GM21390 (cell line): ENCODE measurements at regions not wholly inside any gene's neighbourhood (a gene's known extent, or its start where the extent isn't known, plus 50 kb on each side); places are given as distances from the start of the nearest gene placed in this dataset.
"Not testable (repeated sequence)": the region's sequence is repeated elsewhere in the genome, so short reads cannot be mapped to it uniquely, and the experiment has no call there.

Experiments used
- ATAC-seq: cut with Tn5 transposase; IDR thresholded peaks from one replicate; pipeline ENCODE4 v1.9.1; 2021; ENCODE audit not compliant: unreplicated experiment

DNA sequence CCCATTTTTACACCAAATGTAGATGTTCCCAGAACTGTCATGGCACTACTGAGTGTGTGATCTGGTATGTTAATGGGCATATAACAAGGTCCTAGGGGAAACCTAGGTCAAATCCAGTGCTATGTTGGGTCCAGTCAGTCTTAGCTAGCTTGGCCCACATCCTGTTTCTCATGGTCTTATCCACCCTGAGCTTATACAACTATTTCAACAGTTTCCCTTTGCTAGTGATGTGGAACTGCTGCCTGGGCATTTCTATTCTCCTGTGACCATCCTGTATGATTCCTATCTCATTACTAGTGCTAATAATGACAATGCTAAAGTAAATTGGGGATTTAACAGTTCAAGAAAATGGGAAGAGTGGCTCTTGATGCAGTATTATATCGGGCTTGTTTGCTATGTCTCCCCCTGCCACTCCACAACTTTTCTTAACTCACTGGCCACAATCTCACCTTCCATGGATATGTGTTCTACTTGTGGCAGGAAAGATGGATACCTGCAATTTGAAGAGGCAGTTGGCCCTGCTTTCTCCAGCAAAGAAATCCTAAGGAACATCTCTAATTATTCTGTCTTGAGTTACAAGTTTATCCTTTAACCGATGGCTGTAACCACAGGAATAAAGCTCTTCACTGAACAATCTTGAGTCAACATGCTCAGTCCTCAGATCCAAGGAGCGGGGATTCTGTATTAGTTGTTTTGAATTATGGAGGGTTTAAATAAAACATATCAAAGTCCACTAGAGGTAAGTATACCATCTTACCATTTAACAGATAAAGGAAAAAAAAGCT is 707.8 kb downstream of the XPNPEP1 start:
- no peak for ATAC-seq

DNA sequence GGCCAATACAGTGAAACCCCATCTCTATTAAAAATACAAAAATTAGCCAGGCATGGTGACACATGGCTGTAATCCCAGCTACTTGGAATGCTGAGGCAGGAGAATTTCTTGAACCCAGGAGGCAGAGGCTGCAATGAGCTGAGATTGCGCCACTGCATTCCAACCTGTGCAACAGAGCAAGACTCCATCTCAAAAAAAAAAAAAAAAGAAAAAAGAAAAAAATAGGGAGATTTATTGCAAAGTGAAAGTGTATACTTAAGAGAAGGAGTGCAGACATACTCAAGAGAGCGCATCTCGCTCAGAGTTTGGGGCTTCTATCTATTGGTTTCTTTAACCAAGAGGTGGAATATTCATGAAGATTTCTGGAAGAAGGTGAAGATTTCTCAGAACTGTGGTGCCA is 708.4 kb downstream of the XPNPEP1 start:
- not testable (repeated sequence) for ATAC-seq

DNA sequence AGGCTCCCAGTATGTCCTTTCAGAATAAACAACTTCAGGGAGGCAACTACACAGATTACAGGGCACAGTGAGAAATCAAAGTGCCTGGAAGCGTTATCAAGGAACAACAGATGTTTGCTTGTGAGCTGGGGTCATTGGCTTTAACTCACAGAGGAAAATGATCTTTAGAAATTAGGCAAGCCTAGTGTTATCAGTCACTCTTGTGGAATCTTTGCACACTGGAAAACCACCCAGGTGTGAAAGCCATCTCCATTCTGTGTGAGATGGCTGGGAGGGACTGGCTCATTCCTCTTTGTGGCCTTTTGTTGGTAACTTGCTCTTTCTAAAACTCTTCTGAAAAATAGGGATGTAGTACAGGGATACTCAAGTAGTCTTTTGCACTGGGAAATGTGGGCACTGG is 716.0 kb downstream of the XPNPEP1 start:
- ATAC-seq = no peak

DNA sequence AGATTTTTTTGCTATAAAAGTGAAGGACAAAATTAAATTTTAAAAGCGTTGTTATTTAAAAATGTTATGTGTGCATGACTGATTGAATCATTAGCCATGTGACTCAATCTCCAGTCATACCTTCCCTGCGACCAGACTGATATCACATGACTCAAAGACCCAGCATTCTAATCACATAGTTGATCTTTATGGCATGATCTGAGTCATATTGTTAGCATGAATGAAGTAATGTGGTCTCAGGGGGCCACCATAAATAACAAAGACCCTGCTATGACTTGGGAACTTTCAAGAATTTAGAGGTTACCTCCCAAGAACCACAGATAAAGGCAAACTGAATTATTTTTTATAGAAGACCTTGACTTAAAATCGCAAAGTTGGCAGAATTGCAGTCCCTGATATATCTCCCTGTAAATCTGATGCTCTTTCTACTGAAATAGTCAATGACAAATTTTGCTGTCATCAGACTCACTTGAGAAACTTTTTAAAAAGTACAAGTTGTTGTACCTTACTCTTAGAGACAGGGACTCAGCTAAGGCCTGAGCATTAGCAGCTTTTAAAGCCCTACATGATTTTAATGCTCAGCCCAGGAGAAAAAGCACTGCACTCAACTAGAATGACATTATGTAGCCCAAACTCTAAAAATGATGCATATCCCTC is 717.3 kb downstream of the XPNPEP1 start:
- no peak for ATAC-seq

DNA sequence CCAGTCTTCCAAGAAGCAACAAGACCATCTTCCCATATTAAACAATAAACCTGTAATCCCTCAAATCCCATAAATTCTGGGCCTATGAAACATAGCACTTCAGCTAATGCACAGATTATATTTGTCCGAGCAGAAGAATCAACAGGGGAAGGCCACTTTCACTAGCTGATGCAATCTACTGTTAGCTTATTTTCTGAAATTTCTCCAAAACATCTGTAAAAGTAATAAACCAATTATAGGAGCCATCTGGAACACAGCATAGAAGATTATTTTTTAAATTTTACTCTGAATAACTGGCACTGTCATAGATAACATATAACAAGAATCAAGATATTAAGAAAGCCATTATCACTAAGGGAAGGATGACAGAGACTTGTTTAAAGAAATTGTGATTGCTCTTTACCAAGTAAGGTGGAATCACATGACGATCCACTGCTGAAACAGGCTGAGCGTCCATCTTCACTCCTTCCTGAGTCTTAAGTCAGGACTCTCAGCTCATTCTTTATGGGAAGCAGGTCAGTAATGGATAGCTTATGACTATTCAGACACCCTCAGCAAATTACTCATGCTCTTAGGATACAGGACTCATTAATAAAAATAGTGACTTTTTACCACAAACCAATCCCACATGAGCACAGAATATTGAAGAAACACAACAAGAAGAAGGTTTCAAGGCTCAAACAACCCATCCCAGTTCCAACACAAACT is 719.5 kb downstream of the XPNPEP1 start:
- no peak for ATAC-seq

DNA sequence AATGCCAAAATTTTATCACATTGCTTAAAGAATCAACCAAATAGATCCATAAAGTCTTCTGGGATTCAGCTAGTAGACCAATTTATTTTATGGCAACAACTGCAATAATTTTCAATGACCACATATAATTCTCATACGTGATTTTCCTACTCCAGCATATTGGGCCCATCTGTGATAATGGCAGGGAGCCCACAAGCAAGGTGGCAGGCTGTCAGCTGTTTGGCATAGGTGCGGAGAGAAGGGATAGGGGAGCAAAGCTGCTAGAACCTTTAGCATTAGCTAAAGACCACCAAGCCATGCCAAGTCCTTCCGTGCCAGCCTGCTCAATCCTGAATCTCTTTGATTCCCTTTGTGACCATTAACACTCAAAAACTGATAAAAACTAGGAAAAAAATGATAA is 721.2 kb downstream of the XPNPEP1 start:
- ATAC-seq = no peak

DNA sequence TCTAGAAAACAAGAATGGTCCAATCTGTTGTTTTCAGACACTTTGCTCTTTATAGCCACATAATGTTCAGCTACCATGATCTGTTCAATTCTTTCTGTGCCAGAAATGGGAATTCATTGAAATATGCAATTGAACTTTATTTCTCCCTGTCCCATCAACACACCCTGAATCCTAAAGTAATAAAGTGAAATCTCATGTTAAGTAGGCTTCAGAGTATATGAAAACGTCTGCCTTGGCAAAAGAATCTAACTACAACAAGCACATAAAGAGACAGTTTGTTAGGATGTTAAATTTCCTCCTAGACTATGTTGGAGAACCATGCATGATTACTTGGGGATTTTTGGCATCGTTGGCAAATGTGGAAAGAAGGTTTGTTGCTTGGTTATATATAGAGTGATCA is 722.7 kb downstream of the XPNPEP1 start:
- ATAC-seq = no peak

DNA sequence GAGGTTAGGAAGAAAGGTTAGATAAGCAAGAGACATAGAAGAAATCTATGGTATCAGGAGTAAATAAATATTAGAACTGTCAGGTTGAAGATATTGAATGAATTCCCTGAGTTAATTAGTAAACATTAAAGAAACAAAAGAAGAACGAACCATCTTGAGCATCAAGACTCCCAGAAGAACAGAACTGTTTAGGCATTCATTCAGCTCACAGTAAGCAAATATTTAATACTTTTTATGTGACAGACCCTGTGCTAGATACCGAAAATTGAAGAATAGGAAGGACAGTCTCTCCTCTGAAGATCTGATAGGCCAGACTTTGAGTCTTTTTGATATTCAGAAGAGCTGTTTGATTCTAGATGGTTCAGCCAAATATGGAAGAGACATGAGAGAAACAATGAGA is 731.5 kb downstream of the XPNPEP1 start:
- no peak for ATAC-seq

DNA sequence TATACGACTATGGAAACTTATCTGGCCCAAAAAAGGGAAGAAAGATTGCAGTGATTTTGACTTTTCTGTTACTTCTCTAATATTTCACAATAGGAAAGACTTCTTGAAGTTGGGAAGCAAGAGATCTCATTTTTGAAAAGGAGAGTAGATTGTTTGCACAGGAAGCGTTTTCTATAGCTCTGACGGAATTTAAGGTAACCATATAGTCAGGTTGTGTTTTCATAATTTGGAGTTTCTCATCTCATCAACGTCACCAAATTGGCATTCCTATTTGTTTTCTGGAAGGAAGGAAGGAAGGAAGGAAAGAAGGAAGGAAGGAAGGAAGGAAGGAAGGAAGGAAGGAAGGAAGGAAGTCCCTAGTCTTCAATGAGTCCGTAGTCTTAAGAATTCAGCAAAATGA is 732.0 kb downstream of the XPNPEP1 start:
- ATAC-seq = no peak

DNA sequence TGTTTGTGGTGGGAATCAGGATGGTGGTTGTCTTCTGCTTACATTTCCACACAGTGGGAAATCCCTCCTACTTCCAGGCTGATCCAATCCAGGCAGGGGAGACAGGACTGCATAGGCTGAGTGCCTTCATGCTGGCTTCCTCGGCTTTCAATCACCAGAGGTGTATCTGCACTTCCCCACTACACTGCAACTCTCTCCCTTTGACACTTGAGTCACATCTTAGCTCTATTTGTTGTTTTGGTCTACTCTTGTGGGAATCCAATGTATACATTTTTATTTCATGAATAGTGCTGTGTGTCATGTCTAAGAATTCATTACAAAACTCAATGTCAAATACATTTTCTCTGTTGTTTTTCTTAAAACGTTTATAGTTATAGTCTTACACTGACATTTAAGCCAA is 735.6 kb downstream of the XPNPEP1 start:
- no peak for ATAC-seq

DNA sequence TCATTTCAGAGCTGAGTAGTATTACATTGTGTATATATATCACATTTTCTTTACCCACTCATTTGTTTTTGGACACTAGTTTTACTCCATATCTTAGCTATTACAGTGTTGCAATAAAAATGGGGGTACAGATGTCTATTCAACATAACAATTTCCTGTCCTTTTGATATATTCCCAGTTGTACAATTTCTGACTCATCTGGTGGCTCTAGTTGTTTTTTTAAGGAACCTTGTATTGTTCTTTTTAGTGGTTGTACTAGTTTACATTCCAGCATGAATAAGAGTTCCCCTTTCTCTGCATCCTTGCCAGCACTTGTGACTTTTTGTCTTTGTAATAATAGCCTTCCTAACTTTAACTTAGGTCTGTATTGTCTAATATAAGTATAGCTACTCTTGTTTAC is 739.9 kb downstream of the XPNPEP1 start:
- ATAC-seq = no peak

DNA sequence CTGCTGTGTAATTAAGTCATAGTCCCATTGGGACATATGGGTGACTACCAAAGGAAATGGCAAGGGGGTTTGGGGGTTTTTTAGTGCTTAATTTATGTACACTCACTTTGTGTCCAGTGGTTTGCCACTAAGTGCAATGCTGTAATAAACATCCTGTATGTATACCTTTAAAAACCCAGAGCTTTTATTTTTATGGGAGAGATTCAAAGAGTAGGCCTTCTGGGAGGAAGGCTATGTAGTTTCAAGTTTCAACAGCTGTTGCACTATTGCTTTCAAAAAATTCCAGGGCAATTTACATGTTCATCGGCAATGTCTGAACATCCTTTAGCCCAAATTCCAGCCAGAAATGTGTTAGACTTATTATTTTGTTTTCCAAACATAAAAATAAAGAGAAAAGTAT is 744.7 kb downstream of the XPNPEP1 start:
- no peak for ATAC-seq

DNA sequence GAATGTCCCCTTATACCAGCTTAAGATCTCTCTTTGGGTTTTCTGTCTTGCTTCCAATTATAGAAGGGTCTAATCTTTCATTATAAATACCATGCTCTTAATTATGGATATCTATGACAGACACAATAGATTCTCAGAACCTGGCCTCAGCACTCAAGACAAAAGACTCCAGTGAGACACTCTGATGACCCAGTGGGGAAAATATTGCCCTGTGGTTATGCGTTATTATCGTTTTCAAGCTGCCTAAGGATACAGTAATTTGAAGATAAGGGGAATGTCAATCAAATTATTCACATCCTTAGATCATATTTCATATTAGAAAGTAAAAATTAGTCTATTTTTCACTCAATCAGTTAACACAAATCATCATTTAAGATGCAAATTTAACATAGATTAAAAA is 748.8 kb downstream of the XPNPEP1 start:
- no peak for ATAC-seq

DNA sequence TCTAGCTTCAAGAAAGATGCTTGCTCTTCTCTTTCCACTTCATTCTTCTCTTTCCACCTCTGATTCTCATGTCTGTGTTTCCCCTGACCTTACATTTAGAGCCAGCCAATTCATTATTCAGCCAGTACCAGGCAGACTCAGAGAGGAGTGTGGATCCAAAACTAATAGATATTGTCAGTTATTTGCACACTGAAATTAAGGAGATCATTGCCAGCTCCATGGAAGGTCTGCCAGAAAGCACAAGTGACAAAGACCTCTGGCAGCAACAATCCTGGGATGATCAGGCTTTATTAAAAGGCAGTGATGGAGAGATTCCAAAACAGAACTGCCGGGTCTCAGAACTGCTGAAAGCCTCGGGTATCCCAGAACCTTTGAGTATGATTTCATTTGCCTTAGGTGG is 749.4 kb downstream of the XPNPEP1 start:
- ATAC-seq = no peak

DNA sequence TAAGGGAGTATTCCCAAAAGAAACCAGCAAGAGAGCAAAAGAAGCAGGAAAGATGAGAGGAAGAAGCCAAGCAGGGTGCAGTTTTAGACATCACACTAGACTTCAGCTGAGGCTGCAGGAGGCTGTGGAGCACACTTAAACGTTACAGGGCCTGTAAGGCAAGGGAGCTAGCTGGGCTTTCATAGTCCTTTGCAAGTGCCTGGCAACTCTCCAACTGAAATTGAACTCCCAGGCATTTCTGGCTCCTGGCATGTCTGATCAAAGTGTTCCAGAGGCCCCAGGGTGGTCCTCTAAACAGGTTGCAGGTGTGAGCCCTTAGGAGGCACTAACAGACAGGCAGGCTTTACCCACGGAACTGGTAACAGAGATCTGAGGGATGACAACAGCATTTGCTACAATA is 750.2 kb downstream of the XPNPEP1 start:
- ATAC-seq = no peak

DNA sequence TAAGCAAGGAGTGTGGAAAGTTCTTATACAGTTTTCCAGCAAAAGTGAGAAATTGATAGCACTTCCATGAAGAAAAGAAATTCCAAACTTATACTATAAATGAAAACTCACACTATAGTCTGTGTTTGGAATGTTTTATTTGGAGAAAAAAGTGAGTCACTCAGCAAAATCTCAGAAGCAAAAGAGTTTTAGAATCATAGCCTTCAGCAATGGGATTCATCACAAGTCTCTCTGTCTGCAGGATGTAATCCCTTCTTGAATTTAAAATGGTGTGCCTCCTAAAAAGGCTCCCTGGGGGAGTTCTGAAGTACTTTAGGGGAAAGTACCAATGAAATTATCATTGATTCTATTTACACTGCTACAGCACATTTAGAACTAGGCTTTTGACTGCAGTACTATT is 756.4 kb downstream of the XPNPEP1 start:
- ATAC-seq = no peak

DNA sequence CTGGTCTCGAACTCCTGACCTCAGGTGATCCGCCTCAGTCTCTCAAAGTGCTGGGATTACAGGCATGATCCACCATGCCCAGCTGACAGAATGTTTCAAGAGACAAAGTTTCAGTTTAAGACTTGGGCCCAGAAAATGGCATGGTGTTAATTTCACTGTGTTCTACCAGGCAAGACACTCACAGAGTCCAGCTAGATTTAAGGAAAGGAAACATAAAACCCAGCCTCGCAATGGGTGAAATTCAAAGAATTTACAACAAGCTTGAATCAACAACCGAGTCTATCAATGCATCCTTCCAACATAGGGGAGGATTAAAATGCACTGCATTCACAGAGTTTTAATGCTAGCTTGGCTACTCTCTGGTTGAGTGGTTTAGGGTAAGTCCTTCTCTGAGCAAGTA is 764.0 kb downstream of the XPNPEP1 start:
- ATAC-seq = no peak

DNA sequence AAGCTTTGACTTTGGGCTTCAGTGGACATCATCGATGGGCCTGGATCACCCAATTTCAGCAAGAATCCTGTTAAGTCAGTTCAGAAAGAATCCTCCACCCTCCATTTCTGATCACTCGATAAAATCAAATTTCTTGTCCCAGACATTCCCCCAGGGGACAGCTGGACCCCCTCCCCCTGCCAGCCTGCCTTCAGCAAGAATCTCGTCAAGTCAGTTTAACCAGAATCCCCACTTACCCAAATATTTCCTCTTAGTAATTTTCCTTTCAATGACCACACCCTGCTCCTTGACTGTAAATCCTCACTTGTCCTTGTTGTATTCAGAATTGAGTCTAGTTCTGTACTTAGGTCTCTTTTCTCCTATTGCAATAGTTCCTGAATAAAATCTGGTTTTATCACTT is 766.9 kb downstream of the XPNPEP1 start:
- no peak for ATAC-seq

DNA sequence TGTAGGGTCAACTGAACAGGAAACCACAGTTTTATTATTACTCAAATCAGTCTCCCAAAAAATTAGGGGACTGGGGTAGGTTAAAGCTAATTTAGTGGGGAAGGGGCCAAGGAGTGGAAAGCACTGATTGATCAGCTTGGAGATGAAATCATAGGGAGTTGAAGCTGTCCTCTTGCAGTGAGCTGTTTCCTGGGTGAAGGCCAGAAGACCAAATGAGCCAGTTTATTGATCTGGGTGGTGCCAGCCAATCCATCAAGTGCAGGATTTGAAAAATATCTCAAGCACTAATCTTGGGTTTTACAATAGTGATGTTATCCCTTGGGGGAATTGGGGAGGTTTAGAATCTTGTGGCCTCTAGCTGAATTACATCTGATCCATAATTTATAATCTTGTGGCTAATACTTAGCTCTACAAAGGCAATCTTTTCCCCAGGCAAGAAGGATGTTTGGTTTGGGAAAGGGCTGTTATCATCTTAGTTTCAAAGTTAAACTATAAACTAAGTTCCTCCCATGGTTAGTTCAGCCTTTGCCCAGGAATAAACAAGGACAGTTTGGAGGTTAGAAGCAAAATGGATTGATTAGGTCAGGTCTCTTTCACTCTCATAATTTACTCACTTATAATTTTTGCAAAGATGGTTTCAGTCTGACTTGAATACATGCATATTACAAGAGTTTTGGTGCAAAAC is 773.5 kb downstream of the XPNPEP1 start:
- ATAC-seq = no peak

DNA sequence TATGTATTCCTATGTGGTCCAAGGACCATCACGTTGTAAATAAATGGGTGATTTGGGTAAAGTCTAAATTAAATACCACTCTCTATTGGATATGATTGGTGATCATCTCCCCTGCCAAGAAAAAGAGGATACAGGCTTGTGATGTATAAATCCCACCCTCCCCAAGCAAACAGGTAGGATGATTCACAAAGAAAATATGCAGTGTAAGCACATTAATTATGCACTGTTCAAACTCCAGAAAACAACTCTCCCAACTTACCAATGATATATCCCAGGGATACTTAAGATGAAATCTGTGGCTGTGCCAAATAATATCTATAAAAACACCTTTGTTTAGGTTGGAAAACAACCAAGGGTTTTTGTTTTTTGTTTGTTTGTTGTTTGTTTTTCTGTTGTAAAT is 795.9 kb downstream of the XPNPEP1 start:
- ATAC-seq = no peak

DNA sequence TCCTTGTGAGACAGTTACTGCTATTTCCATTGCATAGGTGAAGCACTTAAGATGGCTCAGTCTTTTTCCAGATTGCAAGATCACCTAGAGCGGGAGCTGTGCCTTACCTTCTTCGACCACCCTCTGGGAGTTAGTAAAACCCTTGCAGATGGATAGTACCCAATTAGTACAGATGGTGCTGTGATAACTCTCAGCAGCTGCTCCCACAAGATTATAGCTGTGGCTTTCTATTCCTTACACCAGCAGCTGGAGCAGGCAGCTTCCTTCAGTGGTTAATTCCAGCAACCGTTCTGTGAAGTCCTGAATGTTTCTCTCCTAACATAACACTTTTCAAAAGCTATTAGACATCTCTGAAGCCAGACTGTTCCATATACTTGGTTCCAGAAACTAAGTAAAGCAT is 796.8 kb downstream of the XPNPEP1 start:
- ATAC-seq = no peak

DNA sequence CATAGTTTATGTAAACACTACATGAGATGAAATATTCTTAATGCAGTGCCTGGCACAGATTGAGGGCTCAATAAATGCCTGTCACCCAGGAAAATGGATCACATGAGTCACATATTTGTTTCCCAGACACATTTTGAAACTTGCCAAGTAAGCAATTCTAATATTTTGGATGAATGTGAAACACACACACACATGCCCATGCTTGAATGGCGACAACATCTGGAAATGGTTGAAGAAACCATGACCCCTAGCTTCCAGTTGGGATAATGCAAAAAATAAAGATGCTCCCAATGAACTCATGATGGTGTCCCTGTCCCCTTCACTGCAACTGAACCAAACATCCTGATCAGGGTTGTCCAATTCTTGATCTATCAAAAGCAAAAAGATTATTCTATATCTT is 797.3 kb downstream of the XPNPEP1 start:
- ATAC-seq = no peak
